T-helper 2 cell (primary cell): ENCODE measurements at regions not wholly inside any gene's neighbourhood (a gene's known extent, or its start where the extent isn't known, plus 50 kb on each side); places are given as distances from the start of the nearest gene placed in this dataset.
"Not testable (repeated sequence)": the region's sequence is repeated elsewhere in the genome, so short reads cannot be mapped to it uniquely, and the experiment has no call there.

Experiments used
- DNase-seq, 5 experiments: peaks; one replicate each; pipeline versions ENCODE4 v3.0.0 to v3.0.0-alpha.2; 2012 to 2022

- DNase-seq: no peak
These were observed 214.8 kb upstream of the GRIA1 start for GRCh38 chr5:153275695-153276094.

- DNase-seq: peak in 1 of 5 experiments; percentile 16
These were observed 214.3 kb upstream of the GRIA1 start for GRCh38 chr5:153276151-153276550.

DNA sequence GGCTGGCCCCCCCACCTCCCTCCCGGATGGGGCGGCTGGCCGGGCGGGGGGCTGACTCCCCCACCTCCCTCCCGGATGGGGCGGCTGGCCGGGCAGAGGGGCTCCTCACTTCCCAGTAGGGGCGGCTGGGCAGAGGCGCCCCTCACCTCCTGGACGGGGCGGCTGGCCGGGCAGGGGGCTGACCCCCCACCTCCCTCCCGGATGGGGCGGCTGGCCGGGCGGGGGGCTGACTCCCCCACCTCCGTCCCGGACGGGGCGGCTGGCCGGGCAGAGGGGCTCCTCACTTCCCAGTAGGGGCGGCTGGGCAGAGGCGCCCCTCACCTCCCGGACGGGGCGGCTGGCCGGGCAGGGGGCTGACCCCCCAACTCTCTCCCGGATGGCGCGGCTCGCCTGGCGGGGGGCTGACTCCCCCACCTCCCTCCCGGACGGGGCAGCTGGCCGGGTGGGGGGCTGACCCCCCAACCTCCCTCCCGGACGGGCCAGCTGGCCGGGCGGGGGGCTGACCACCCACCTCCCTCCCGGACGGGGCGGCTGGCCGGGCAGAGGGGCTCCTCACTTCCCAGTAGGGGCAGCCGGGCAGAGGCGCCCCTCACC, 194.1 kb upstream of the GRIA1 start:
- not testable (repeated sequence) for DNase-seq

DNA sequence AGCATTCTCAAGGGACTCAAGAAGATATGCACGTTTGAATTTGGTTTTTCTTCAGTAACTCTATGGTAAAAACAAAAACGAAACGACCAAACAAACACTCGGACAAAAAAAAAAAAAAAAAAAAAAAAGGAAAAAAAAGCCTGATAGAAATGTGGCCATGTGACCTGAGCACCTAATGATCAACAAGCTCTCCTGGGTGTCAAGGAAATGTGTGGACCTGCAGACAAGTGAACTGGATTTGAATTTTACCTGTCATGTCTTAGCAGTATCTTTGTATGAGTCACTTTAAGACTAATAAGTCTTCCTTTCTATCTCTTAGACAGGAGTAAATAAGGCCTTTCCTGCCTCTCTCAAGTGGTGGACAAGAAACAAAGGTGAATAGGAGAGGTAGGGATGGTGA, 190.6 kb upstream of the GRIA1 start:
- DNase-seq: no peak

- DNase-seq: no peak
These were observed 182.2 kb upstream of the GRIA1 start for GRCh38 chr5:153308282-153308681.

GRCh38 chr5:153318556-153318955, 171.9 kb upstream of the GRIA1 start:
- DNase-seq: no peak

- DNase-seq: no peak
These were observed 169.0 kb upstream of the GRIA1 start for GRCh38 chr5:153321478-153321877.

- DNase-seq: no peak
These were observed 150.3 kb upstream of the GRIA1 start for GRCh38 chr5:153340139-153340538.

DNA sequence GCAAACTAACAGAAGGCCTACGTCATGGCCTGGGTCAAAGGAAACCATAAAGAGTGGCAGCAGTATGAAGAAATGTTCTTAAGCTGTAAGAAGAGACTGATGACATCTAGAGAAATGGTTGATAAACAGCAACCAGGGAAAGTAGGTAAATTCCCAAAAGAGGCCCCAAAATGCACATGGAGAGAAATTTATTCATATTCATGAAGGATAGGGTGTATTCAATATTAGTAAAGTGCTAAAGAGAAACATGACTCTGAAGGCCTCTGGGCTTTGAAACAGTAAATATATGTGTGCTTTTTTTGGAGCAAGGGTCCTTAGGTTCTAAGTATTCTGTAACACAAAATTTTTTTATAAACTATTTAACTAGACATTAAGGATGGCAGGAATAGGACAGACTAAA, 149.7 kb upstream of the GRIA1 start:
- DNase-seq: no peak

- no peak for DNase-seq
These were observed 148.0 kb upstream of the GRIA1 start for GRCh38 chr5:153342487-153342886.

- DNase-seq: no peak
These were observed 142.9 kb upstream of the GRIA1 start for GRCh38 chr5:153347611-153348010.

DNA sequence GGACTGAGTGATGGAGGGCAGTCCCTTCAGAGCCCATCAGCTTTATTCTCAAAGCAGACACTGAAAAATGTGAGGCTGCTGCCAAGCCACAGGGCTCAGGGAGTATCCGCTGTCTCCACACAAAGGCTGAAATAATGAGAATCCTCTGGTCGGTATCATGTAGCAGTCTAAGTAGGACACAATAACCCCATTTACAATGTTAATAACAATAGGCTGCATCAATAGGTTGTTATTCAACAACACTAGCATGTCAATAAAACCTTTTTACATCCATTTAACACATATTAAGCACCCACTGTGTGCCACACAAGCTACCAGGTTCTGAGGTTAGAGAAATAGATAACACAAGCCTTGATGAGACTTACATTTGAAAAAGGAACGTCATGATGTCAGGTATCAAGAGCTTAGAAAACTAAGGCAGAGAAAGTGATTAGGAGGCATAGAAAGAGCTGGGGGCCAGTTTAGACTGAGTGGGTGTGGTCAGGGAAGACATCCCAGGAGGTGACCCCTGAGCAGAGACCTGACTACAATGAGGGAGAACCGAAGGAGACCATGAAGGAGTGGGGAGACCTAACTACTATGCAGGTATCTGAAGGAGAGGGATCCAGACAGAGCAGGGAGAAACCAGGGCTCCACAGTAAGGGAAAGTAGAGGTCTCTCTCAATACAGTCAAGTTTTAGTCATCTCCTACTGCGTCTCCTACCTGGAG, 140.1 kb upstream of the GRIA1 start:
- no peak for DNase-seq

GRCh38 chr5:153352685-153353219, 137.7 kb upstream of the GRIA1 start:
- peak in 1 of 5 experiments; percentile 26 for DNase-seq

DNA sequence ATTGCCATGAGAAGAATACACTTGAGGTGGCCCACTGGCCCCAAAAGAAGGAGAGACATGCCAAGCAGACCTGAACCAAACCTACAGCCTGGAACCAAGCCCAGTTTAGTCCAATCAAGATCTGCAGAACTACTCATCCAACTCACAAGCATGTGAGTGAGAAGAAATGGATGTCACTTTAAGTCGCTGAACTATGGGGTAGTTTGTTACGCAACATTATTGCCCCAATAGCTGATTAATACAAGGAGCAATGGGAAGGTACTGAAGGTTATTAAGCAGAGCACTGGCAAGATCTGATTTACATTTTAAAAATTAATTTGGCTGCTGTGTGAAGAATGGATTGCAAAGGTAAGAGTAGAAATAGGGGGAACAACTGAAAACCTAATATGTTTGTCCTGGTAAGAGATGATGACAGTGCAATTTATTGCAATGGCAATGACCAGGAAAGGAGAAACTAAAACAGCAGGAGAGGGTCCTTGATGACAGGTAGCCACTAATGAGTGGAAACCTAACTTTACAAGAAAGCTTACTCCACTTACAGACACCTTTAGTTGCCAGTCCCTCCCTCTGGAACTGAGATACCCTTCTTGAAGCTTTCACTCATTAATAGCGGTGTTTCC, 132.9 kb upstream of the GRIA1 start:
- DNase-seq: no peak

DNA sequence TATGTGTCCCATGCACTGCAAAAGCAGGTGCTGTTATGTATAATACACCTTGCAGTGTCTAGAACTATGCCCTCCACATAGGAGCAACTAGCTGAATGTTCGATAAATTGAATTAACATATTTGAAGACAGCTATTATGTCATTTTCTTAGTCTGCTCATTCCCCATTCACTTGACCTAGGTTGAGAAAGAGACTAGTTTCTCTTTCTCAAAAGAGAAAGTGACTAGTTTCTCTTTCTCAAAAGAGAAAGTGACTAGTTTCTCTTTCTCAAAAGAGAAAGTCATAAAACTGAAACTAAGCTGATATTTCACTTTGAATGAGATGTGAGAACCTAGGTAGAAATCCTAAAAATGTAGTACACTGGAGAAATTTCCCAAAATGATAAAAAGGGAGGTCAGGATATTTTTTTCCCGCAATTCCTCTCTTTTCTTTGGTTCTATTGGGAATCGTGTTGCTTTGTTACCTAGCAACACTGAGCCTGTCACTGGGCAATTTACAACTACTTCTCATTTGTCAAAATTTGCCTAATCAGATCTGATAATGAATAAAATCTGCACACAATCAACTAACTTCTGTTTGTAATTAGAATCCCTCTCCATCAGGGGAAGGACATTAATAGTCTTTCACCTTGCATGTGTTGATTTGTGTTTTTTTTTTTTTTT, 132.0 kb upstream of the GRIA1 start:
- DNase-seq: no peak

GRCh38 chr5:153360860-153361259, 129.6 kb upstream of the GRIA1 start:
- no peak for DNase-seq

DNA sequence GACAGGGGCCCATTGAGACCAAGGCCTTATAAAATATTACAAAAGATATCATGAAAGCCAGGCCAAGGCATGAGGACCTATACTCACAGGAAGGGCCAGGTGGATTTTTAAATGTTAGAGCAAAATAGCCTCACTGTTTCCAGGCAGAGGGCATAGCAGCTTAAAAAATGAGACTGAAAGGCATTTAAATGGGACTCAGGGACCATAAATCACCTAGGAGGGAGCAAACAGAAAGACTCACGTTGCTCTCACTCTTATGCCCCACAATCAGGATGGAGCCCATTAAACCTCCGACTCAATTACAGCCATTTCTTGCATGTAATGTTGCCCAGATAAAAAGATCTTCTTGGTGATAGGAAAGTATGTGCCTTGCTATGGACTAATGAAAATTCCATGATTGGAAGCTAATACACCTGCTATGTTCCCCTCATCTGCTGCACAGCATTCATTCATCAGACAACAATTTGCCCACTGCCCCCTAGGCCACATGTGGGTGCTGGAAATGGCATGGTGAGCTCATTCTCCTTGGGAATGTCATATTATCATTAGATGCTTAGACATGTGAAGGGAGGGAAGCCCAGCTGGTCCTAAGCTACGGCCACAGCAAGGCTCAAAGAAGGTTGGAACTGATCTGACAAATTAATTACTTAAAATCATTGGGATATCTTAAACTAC, 128.6 kb upstream of the GRIA1 start:
- no peak for DNase-seq

- DNase-seq: no peak
These were observed 124.9 kb upstream of the GRIA1 start for GRCh38 chr5:153365547-153365946.

GRCh38 chr5:153367466-153367865, 123.0 kb upstream of the GRIA1 start:
- no peak for DNase-seq

- no peak for DNase-seq
These were observed 117.9 kb upstream of the GRIA1 start for GRCh38 chr5:153372425-153373129.

GRCh38 chr5:153373130-153373498, 117.4 kb upstream of the GRIA1 start:
- no peak for DNase-seq

DNA sequence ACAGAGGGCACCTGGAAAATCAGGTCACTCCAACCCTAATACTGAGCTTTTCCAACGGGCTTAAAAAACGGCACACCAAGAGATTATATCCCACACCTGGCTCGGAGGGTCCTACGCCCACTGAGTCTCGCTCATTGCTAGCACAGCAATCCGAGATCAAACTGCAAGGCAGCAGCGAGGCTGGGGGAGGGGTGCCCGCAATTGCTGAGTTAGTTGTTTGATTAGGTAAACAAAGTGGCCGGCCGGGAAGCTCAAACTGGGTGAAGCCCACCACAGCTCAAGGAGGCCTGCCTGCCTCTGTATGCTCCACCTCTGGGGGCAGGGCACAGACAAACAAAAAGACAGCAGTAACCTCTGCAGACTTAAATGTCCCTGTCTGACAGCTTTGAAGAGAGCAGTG, 108.8 kb upstream of the GRIA1 start:
- not testable (repeated sequence) for DNase-seq
